Left ventricle myocardium inferior (tissue), 1 donor: ENCODE measurements at regions not wholly inside any gene's neighbourhood (a gene's known extent, or its start where the extent isn't known, plus 50 kb on each side); places are given as distances from the start of the nearest gene placed in this dataset.
A peak's percentile ranks its signal among the peaks of the same experiment; 100 is the strongest.

Experiments
- DNase-seq: peaks from one replicate; pipeline ENCODE4 v3.0.0-alpha.2; 2020
- H3K27ac ChIP-seq: fragments of 200-600 bp; replicated peaks from 2 replicates; pipeline ENCODE4 v1.8.0; 2021
- H3K27me3 ChIP-seq: fragments of 200-600 bp; 2 replicates; pipeline ENCODE4 v1.8.0; 2021; ENCODE audit warnings: low read depth
- H3K36me3 ChIP-seq: fragments of 200-600 bp; 2 replicates; pipeline ENCODE4 v1.8.0; 2021
- H3K4me1 ChIP-seq: fragments of 200-600 bp; 2 replicates; pipeline ENCODE4 v1.8.0; 2021
- H3K4me3 ChIP-seq: fragments of 200-600 bp; 2 replicates; pipeline ENCODE4 v1.8.0; 2021; ENCODE audit warnings: mild to moderate bottlenecking, moderate library complexity
- H3K9me3 ChIP-seq: fragments of 200-600 bp; replicated peaks from 2 replicates; pipeline ENCODE4 v1.8.0; 2021
- intact Hi-C: fragments of 100-400 bp; cut with micrococcal nuclease; formaldehyde crosslinking; loops from one replicate; pipeline ENCODE4 v1.11.0; 2022
- TF ChIP-seq, protein P1 (sequence below): fragments of 200-600 bp; IDR thresholded peaks from 2 replicates; pipeline ENCODE4 v1.8.0; 2021; ENCODE audit warnings: antibody characterized with exemption, mild to moderate bottlenecking, borderline replicate concordance
- donor health status: DM: no; HTN: yes; CAD: no; lungs with severe emphysema.

DNA sequence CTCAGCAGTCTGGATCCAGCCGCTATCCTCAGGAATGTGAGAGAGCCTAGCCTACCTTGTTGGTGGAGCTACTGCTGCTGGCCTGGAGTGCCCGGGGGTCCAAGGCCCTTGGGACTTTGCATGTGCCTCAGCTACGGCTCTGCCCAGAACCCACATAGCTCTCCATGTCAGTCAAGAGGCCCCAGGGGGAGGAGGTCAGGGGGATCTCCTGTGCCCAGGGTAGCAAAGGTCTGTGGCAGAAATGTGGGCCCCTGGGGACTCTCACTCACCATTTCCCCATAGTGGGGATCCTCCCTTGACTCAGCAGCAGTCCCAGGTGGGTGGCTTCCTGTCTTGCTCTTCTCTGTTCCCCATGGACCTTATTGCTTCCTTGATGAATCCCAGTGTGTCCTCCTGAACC, 342.7 kb upstream of the CHAC2 start:
- intact Hi-C loops = loop anchor here (10.0 kb wide), 1 partner anchor 290 kb away; no protein-coding TSS in a partner anchor
- TF ChIP-seq, protein P1, sequence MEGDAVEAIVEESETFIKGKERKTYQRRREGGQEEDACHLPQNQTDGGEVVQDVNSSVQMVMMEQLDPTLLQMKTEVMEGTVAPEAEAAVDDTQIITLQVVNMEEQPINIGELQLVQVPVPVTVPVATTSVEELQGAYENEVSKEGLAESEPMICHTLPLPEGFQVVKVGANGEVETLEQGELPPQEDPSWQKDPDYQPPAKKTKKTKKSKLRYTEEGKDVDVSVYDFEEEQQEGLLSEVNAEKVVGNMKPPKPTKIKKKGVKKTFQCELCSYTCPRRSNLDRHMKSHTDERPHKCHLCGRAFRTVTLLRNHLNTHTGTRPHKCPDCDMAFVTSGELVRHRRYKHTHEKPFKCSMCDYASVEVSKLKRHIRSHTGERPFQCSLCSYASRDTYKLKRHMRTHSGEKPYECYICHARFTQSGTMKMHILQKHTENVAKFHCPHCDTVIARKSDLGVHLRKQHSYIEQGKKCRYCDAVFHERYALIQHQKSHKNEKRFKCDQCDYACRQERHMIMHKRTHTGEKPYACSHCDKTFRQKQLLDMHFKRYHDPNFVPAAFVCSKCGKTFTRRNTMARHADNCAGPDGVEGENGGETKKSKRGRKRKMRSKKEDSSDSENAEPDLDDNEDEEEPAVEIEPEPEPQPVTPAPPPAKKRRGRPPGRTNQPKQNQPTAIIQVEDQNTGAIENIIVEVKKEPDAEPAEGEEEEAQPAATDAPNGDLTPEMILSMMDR = no peak
- Histone ChIP-seq H3K27ac (no peak overlapping the region), H3K4me1 (no peaks in the 10 kb centered on the region), H3K36me3 (no peaks in the 10 kb centered on the region), H3K27me3 (no peaks in the 10 kb centered on the region), H3K4me3 (no peak overlapping the region), H3K9me3 (peaks cover 8% of the 10 kb centered on the region)
- no peak for DNase-seq

DNA sequence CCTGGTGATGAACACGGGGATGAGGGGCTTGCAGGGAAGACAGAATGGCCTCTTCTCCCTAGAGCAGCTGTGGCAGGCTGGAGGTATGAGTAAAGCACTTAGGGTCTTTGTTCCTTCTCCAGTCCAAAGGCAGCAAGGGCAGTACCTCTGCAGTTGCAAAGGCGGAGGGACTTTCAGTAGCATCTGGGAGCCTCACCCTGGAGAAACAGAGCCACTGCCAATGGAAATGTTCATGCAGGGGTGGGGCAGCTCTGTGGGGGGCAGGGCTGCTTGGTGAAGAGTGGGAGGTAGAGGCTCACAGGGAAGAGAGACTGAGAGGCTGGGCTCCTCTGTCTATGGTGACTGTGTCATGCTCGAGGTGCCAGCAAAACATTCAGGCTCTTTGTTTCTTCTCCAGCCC, 344.1 kb upstream of the CHAC2 start:
- no peak for DNase-seq
- Histone ChIP-seq H3K27ac (no peak overlapping the region), H3K4me1 (no peaks in the 10 kb centered on the region), H3K36me3 (no peaks in the 10 kb centered on the region), H3K27me3 (no peaks in the 10 kb centered on the region), H3K9me3 (peaks cover 21% of the 10 kb centered on the region), H3K4me3 (no peak overlapping the region)
- TF ChIP-seq, protein P1 = no peak
- intact Hi-C loops = loop anchor here (10.0 kb wide), 1 partner anchor 291 kb away; no protein-coding TSS in a partner anchor

DNA sequence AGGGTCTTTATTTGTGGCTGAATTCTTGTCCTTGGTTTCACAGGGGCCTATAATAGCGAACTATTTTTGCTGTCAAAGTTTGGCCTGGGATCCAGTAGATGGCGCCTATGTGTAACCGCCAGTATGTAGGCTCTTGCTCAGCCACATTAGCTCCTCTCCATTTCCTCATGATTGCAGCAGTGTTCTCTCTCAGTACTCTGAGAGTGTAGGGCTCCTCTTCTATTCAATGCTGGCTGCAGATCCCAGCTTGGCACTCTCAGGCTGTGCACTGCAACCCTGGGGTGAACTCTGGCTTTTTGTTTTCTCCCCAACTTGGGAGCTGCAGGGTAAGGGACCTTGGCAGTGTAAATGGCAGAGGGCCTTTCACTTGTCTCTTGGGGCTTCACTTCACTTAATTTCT, 344.6 kb upstream of the CHAC2 start:
- Histone ChIP-seq H3K9me3 (peaks cover 21% of the 10 kb centered on the region), H3K36me3 (no peaks in the 10 kb centered on the region), H3K4me1 (no peaks in the 10 kb centered on the region), H3K27ac (no peak overlapping the region), H3K27me3 (no peaks in the 10 kb centered on the region), H3K4me3 (no peak overlapping the region)
- TF ChIP-seq, protein P1 = peak; percentile 44
- no peak for DNase-seq
- intact Hi-C loops = loop anchor here (10.0 kb wide), 1 partner anchor 292 kb away; no protein-coding TSS in a partner anchor

DNA sequence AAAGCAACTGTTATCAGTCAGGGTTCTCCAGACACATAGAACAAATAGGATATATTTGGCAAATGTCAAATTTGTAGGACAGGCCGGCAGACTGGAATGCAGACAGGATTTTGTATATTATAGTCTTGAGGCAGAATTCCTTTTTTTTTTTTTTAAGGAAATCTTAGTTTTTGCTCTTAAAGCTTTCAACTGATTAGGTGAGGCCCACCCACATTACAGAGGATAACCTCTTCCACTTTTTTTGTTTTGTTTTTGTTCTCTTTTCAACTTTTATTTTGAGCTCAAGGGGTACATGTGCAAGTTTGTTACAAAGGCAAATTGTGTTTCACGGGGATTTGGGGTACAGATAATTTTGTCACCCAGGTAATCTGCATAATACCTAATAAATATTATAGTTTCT, 350.2 kb upstream of the CHAC2 start:
- DNase-seq = no peak

DNA sequence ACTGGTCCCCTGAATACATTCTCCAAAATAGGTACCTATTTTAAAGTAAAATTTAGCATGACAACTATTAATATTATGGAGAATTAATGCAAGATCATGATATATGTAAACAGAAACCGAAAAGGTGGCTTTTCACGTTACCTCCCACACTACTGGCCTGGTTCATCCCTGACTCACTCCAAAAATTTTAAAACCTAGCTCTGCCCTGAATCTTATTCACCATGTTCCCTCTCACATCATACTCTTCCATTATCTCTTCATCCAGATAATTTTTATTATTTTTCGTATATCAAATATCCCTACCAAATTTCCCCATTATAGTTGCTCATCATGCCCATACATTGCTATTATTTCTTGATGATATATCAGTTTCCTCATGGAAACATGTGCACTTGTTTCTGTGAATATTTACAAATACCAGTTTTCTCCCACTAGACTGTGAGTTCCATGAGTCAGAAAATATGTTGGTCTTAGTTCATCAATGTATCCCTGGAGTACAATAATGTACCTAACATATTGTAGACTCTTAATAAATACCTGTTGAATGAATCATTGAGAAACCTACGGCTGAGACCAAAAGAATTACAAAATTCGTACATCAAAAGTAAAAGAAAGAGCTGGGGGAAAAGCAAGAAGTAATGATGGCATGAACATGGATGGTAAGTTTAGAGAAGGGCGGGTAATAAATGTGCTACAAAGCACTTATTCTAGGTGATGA, 360.1 kb upstream of the CHAC2 start:
- no peak for DNase-seq
- H3K4me3 ChIP-seq = no peak overlapping the region
- TF ChIP-seq, protein P1 = no peak
- H3K27ac ChIP-seq = no peak overlapping the region
- intact Hi-C loops = no loop called here
- no peaks in the 10 kb centered on the region for H3K27me3 ChIP-seq
- no peaks in the 10 kb centered on the region for H3K4me1 ChIP-seq
- peaks cover 4% of the 10 kb centered on the region for H3K9me3 ChIP-seq
- H3K36me3 ChIP-seq = no peaks in the 10 kb centered on the region

More for the DNA sequence above, 350.2 kb upstream of the CHAC2 start:
- H3K9me3 ChIP-seq = peaks cover 27% of the 10 kb centered on the region
- H3K27ac ChIP-seq = no peak overlapping the region
- H3K27me3 ChIP-seq = no peaks in the 10 kb centered on the region
- no peaks in the 10 kb centered on the region for H3K36me3 ChIP-seq
- TF ChIP-seq, protein P1 = no peak
- H3K4me3 ChIP-seq = no peak overlapping the region
- intact Hi-C loops = no loop called here
- H3K4me1 ChIP-seq = no peaks in the 10 kb centered on the region
